WTC11 (cell line): ENCODE measurements at regions not wholly inside any gene's neighbourhood (a gene's known extent, or its start where the extent isn't known, plus 50 kb on each side); places are given as distances from the start of the nearest gene placed in this dataset.
A peak's percentile ranks its signal among the peaks of the same experiment; 100 is the strongest.

Experiments
- ATAC-seq: fragments of 200-7000 bp; cut with Tn5 transposase; 2 replicates; pipeline ENCODE4 v1.10.0; 2021; ENCODE audit warnings: mild to moderate bottlenecking, moderate library complexity
- CTCF ChIA-PET: fragments of 300-600 bp; sonication (Branson Sonifier 250); formaldehyde crosslinking; loops from one replicate; lab custom pipeline; 2021; ENCODE audit warnings: antibody characterized with exemption; lab: Charles Lee
- POLR2A ChIA-PET: fragments of 350-600 bp; sonication (Branson Sonifier 250); formaldehyde crosslinking; loops from one replicate; lab custom pipeline; 2021; ENCODE audit warnings: antibody characterized with exemption; lab: Charles Lee
- DNase-seq: peaks from one replicate; pipeline ENCODE4 v3.0.0; 2021; ENCODE audit warnings: low spot score
- H3K27ac Mint-ChIP-seq: 2 replicates; pipeline ENCODE4 v1.8.0; 2021; ENCODE audit warnings: mixed read lengths
- H3K27me3 Mint-ChIP-seq: 2 replicates; pipeline ENCODE4 v1.8.0; 2021; ENCODE audit warnings: low read depth, mild to moderate bottlenecking, moderate library complexity, mixed read lengths
- H3K36me3 Mint-ChIP-seq: 2 replicates; pipeline ENCODE4 v1.8.0; 2021; ENCODE audit warnings: mixed read lengths
- H3K4me1 Mint-ChIP-seq: 2 replicates; pipeline ENCODE4 v1.8.0; 2022; ENCODE audit warnings: mixed read lengths
- H3K4me3 Mint-ChIP-seq: 2 replicates; pipeline ENCODE4 v1.8.0; 2021; ENCODE audit warnings: mild to moderate bottlenecking, moderate library complexity, mixed read lengths
- H3K9me3 Mint-ChIP-seq: 2 replicates; pipeline ENCODE4 v1.8.0; 2021; ENCODE audit warnings: mixed read lengths
- ARID4B ChIP-seq: sonication (generic); formaldehyde crosslinking; IDR thresholded peaks from 2 replicates; pipeline ENCODE4 v1.8.0; 2023; ENCODE audit warnings: missing genetic modification reagents, mild to moderate bottlenecking, borderline replicate concordance
- ATF1 ChIP-seq: sonication (generic); formaldehyde crosslinking; IDR thresholded peaks from 2 replicates; pipeline ENCODE4 v1.8.1; 2023; ENCODE audit warnings: mild to moderate bottlenecking, moderate library complexity, missing genetic modification reagents
- ELF4 ChIP-seq: sonication (generic); formaldehyde crosslinking; IDR thresholded peaks from 2 replicates; pipeline ENCODE4 v1.8.1; 2022; ENCODE audit warnings: low read depth, mild to moderate bottlenecking, moderate library complexity, missing genetic modification reagents
- ETV6 ChIP-seq: sonication (generic); formaldehyde crosslinking; IDR thresholded peaks from 2 replicates; pipeline ENCODE4 v1.8.1; 2022; ENCODE audit warnings: mild to moderate bottlenecking, missing genetic modification reagents
- FOXJ3 ChIP-seq: sonication (generic); formaldehyde crosslinking; IDR thresholded peaks from 2 replicates; pipeline ENCODE4 v1.9.0; 2021; ENCODE audit warnings: missing genetic modification reagents, mild to moderate bottlenecking, borderline replicate concordance
- GABPB1 ChIP-seq: sonication (generic); formaldehyde crosslinking; IDR thresholded peaks from 2 replicates; pipeline ENCODE4 v1.8.1; 2023; ENCODE audit warnings: mild to moderate bottlenecking, missing genetic modification reagents
- JUN ChIP-seq: sonication (generic); formaldehyde crosslinking; IDR thresholded peaks from 2 replicates; pipeline ENCODE4 v1.8.0; 2023; ENCODE audit warnings: mild to moderate bottlenecking, missing genetic modification reagents
- NFE2L1 ChIP-seq: sonication (generic); formaldehyde crosslinking; IDR thresholded peaks from 2 replicates; pipeline ENCODE4 v1.8.1; 2023; ENCODE audit warnings: missing genetic modification reagents
- NFYB ChIP-seq: sonication (generic); formaldehyde crosslinking; conservative IDR thresholded peaks from 2 replicates; pipeline ENCODE4 v1.8.0; 2022; ENCODE audit warnings: low read depth, missing genetic modification reagents
- NR2C2 ChIP-seq: sonication (generic); formaldehyde crosslinking; IDR thresholded peaks from 2 replicates; pipeline ENCODE4 v1.8.0; 2022; ENCODE audit warnings: mild to moderate bottlenecking, missing genetic modification reagents
- PRRX2 ChIP-seq: fragments of 250-450 bp; sonication (Bioruptor Pico); IDR thresholded peaks from 2 replicates; pipeline ENCODE4 v1.8.0; 2021; ENCODE audit warnings: mild to moderate bottlenecking
- SOX15 ChIP-seq: fragments of 250-450 bp; sonication (Bioruptor Pico); IDR thresholded peaks from 2 replicates; pipeline ENCODE4 v1.9.0; 2021; ENCODE audit warnings: mild to moderate bottlenecking
- TCF7 ChIP-seq: sonication (generic); formaldehyde crosslinking; IDR thresholded peaks from 2 replicates; pipeline ENCODE4 v1.8.0; 2022; ENCODE audit warnings: mild to moderate bottlenecking, low read depth, missing genetic modification reagents, moderate library complexity
- ZBTB43 ChIP-seq: sonication (generic); formaldehyde crosslinking; IDR thresholded peaks from 2 replicates; pipeline ENCODE4 v1.8.1; 2023; ENCODE audit warnings: mild to moderate bottlenecking, missing genetic modification reagents
- ZNF263 ChIP-seq: sonication (generic); formaldehyde crosslinking; IDR thresholded peaks from 2 replicates; pipeline ENCODE4 v1.8.1; 2022; ENCODE audit warnings: low read depth, mild to moderate bottlenecking, moderate library complexity, missing genetic modification reagents
- ZNF416 ChIP-seq: fragments of 250-450 bp; sonication (Bioruptor Pico); IDR thresholded peaks from 2 replicates; pipeline ENCODE4 v1.9.0; 2021; ENCODE audit warnings: mild to moderate bottlenecking, inconsistent platforms
- TF ChIP-seq, protein P1 (sequence below): sonication (generic); formaldehyde crosslinking; IDR thresholded peaks from 2 replicates; pipeline ENCODE4 v1.8.1; 2022; ENCODE audit warnings: low read depth, missing genetic modification reagents, borderline replicate concordance
- TF ChIP-seq, protein P2 (sequence below): sonication (generic); formaldehyde crosslinking; IDR thresholded peaks from 2 replicates; pipeline ENCODE4 v1.8.1; 2023; ENCODE audit warnings: mild to moderate bottlenecking, missing genetic modification reagents, moderate library complexity
- TF ChIP-seq, protein P3 (sequence below): sonication (generic); formaldehyde crosslinking; IDR thresholded peaks from 2 replicates; pipeline ENCODE4 v1.8.0; 2022; ENCODE audit warnings: mild to moderate bottlenecking, missing genetic modification reagents

GRCh38 chr5:154611341-154611767 is 133.3 kb upstream of the HAND1 start:
- peaks cover 82% of the 10 kb centered on the region for H3K27me3 Mint-ChIP-seq
- DNase-seq (peak; percentile 41), ATAC-seq (no peak)
- H3K27ac Mint-ChIP-seq, result no peak overlapping the region
- peaks cover 26% of the 10 kb centered on the region for H3K4me1 Mint-ChIP-seq
- TF ChIP-seq JUN (CRISPR knock-in tag), result no peak
- TF ChIP-seq, protein P1, sequence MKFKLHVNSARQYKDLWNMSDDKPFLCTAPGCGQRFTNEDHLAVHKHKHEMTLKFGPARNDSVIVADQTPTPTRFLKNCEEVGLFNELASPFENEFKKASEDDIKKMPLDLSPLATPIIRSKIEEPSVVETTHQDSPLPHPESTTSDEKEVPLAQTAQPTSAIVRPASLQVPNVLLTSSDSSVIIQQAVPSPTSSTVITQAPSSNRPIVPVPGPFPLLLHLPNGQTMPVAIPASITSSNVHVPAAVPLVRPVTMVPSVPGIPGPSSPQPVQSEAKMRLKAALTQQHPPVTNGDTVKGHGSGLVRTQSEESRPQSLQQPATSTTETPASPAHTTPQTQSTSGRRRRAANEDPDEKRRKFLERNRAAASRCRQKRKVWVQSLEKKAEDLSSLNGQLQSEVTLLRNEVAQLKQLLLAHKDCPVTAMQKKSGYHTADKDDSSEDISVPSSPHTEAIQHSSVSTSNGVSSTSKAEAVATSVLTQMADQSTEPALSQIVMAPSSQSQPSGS (CRISPR knock-in tag), result no peak
- TF ChIP-seq ZNF416 (CRISPR knock-in tag), result no peak
- TF ChIP-seq GABPB1 (CRISPR knock-in tag), result no peak
- TF ChIP-seq, protein P2, sequence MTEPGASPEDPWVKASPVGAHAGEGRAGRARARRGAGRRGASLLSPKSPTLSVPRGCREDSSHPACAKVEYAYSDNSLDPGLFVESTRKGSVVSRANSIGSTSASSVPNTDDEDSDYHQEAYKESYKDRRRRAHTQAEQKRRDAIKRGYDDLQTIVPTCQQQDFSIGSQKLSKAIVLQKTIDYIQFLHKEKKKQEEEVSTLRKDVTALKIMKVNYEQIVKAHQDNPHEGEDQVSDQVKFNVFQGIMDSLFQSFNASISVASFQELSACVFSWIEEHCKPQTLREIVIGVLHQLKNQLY (CRISPR knock-in tag), result no peak
- no peak for TF ChIP-seq NFYB
- no peak for TF ChIP-seq ETV6 (CRISPR knock-in tag)
- no peak for TF ChIP-seq ATF1
- TF ChIP-seq, protein P3, sequence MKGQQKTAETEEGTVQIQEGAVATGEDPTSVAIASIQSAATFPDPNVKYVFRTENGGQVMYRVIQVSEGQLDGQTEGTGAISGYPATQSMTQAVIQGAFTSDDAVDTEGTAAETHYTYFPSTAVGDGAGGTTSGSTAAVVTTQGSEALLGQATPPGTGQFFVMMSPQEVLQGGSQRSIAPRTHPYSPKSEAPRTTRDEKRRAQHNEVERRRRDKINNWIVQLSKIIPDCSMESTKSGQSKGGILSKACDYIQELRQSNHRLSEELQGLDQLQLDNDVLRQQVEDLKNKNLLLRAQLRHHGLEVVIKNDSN, result no peak
- no peak for TF ChIP-seq ZNF263
- no peak for TF ChIP-seq NR2C2 (CRISPR knock-in tag)
- no peak for TF ChIP-seq SOX15 (CRISPR knock-in tag)
- no peak for TF ChIP-seq ARID4B
- no peak for TF ChIP-seq TCF7 (CRISPR knock-in tag)
- no peak for TF ChIP-seq FOXJ3
- TF ChIP-seq ZBTB43 (CRISPR knock-in tag), result no peak
- TF ChIP-seq PRRX2 (CRISPR knock-in tag), result no peak
- TF ChIP-seq ELF4 (CRISPR knock-in tag), result no peak
- TF ChIP-seq NFE2L1, result no peak
- no peaks in the 10 kb centered on the region for H3K36me3 Mint-ChIP-seq
- peak overlapping the region; percentile 65 for H3K4me3 Mint-ChIP-seq
- ChIA-PET CTCF (interaction anchor here (0.9 to 6.2 kb wide), 7 partner anchors 91 to 539 kb away, joined by 3 to 91 read pairs (median 15); no protein-coding TSS in a partner anchor), POLR2A (interaction anchor here (0.5 kb wide), 1 partner anchor 20 kb away, joined by 3 read pairs; no protein-coding TSS in a partner anchor)
- H3K9me3 Mint-ChIP-seq, result peaks cover 3% of the 10 kb centered on the region; the same call in 1 of the 2 replicates
